ENCODE measurements at regions not wholly inside any gene's neighbourhood (a gene's known extent, or its start where the extent isn't known, plus 50 kb on each side); places are given as distances from the start of the nearest gene placed in this dataset.

GRCh38 chr5:111922344-111922743, 165.3 kb upstream of the NREP start:
- TF ChIP-seq GATA2 (IDR thresholded peaks at IDR 0.05; ENCODE audit: low read depth, low read length) (no peak), GATA3 (IDR thresholded peaks at IDR 0.05; ENCODE audit: low read depth, low read length) (no peak)

Data from SH-SY5Y (cell line).